Upper lobe of left lung (tissue), 4 donors: ENCODE measurements at regions not wholly inside any gene's neighbourhood (a gene's known extent, or its start where the extent isn't known, plus 50 kb on each side); places are given as distances from the start of the nearest gene placed in this dataset.

Source experiments
- POLR2A ChIP-seq, 4 donors: fragments of 450-650 bp; IDR thresholded peaks; one replicate each; pipeline ENCODE4 v1.5.1; 2016 to 2017; ENCODE audit warnings: antibody characterized with exemption in 4 of 4, mild to moderate bottlenecking in 2 of 4
- TF ChIP-seq, protein P1 (sequence below), 6 experiments: fragments of 450-650 bp in 4 of 6; fragments of 200-600 bp in 2 of 6; sonication (generic) in 2 of 6; IDR thresholded peaks; one replicate each; pipeline ENCODE4 v1.5.1; 2016 to 2019; ENCODE audit warnings: antibody characterized with exemption in 6 of 6

DNA sequence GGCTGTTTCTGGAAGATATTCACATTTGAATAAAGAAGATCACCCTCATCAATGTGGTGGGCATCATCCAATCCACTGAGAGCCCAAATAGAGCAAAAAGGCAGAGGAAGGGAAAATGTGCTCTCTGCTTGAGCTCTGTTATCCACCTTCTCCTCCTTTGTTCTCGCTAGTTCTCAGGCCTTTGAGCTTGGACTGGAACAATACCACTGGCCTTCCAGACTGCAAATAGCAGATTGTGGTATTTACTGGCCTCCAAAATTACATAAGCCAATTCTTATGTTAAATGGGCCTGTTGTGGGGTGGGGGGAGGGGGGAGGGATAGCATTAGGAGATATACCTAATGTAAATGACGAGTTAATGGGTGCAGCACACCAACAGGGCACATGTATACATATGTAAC is 219.3 kb downstream of the C1orf94 start:
- TF ChIP-seq, protein P1, sequence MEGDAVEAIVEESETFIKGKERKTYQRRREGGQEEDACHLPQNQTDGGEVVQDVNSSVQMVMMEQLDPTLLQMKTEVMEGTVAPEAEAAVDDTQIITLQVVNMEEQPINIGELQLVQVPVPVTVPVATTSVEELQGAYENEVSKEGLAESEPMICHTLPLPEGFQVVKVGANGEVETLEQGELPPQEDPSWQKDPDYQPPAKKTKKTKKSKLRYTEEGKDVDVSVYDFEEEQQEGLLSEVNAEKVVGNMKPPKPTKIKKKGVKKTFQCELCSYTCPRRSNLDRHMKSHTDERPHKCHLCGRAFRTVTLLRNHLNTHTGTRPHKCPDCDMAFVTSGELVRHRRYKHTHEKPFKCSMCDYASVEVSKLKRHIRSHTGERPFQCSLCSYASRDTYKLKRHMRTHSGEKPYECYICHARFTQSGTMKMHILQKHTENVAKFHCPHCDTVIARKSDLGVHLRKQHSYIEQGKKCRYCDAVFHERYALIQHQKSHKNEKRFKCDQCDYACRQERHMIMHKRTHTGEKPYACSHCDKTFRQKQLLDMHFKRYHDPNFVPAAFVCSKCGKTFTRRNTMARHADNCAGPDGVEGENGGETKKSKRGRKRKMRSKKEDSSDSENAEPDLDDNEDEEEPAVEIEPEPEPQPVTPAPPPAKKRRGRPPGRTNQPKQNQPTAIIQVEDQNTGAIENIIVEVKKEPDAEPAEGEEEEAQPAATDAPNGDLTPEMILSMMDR (IDR thresholded peaks at IDR 0.05), result no peak
- TF ChIP-seq POLR2A (IDR thresholded peaks at IDR 0.05), result no peak
